COR-L47 (cell line): ENCODE measurements at regions not wholly inside any gene's neighbourhood (a gene's known extent, or its start where the extent isn't known, plus 50 kb on each side); places are given as distances from the start of the nearest gene placed in this dataset.
"Not testable (repeated sequence)": the region's sequence is repeated elsewhere in the genome, so short reads cannot be mapped to it uniquely, and the experiment has no call there.

Experiments
- DNase-seq: peaks from one replicate; lab custom pipeline; 2025; lab: John Stamatoyannopoulos, UW

- DNase-seq, result no peak
Observed at GRCh38 chr2:242004223-242004901, 134.8 kb downstream of the RTP5 start.

- no peak for DNase-seq
Observed at GRCh38 chr2:242004902-242005230, 135.3 kb downstream of the RTP5 start.

- DNase-seq, result not testable (repeated sequence)
Observed at GRCh38 chr2:242006091-242006634, 136.6 kb downstream of the RTP5 start.

- not testable (repeated sequence) for DNase-seq
Observed at GRCh38 chr2:242008908-242009307, 139.4 kb downstream of the RTP5 start.

- not testable (repeated sequence) for DNase-seq
Observed at GRCh38 chr2:242009846-242010245, 140.3 kb downstream of the RTP5 start.

- not testable (repeated sequence) for DNase-seq
Observed at GRCh38 chr2:242010252-242011166, 141.0 kb downstream of the RTP5 start.

- no peak for DNase-seq
Observed at GRCh38 chr2:242011167-242011513, 141.6 kb downstream of the RTP5 start.

- no peak for DNase-seq
Observed at GRCh38 chr2:242011516-242011915, 142.0 kb downstream of the RTP5 start.

- no peak for DNase-seq
Observed at GRCh38 chr2:242011991-242012764, 142.6 kb downstream of the RTP5 start.

- DNase-seq, result no peak
Observed at GRCh38 chr2:242012956-242013764, 143.6 kb downstream of the RTP5 start.

GRCh38 chr2:242013771-242014170 lies 144.2 kb downstream of the RTP5 start:
- no peak for DNase-seq

- DNase-seq, result no peak
Observed at GRCh38 chr2:242015108-242016065, 145.9 kb downstream of the RTP5 start.

- no peak for DNase-seq
Observed at GRCh38 chr2:242017086-242017485, 147.6 kb downstream of the RTP5 start.

- not testable (repeated sequence) for DNase-seq
Observed at GRCh38 chr2:242018416-242018815, 148.9 kb downstream of the RTP5 start.

GRCh38 chr2:242019344-242019743 lies 149.8 kb downstream of the RTP5 start:
- DNase-seq, result no peak

GRCh38 chr2:242020196-242021004 lies 150.9 kb downstream of the RTP5 start:
- peak; percentile 51 for DNase-seq

- DNase-seq, result no peak
Observed at GRCh38 chr2:242022550-242023290, 153.2 kb downstream of the RTP5 start.

GRCh38 chr2:242024751-242025355 lies 155.3 kb downstream of the RTP5 start:
- DNase-seq, result no peak
